SK-N-SH (cell line): ENCODE measurements at regions not wholly inside any gene's neighbourhood (a gene's known extent, or its start where the extent isn't known, plus 50 kb on each side); places are given as distances from the start of the nearest gene placed in this dataset.

ENCODE experiments used
- CTCF ChIA-PET: fragments of 300-600, 350-600 bp; formaldehyde crosslinking; extraction: SDS; loops from one replicate; lab custom pipeline; 2021; lab: Yijun Ruan, JAX
- POLR2A ChIA-PET: fragments of 350-600 bp; sonication (Branson Sonifier 250); formaldehyde crosslinking; extraction: SDS; loops from one replicate; lab custom pipeline; 2020; ENCODE audit warnings: antibody characterized with exemption, inconsistent platforms; lab: Yijun Ruan, JAX
- DNase-seq: peaks from one replicate; pipeline ENCODE4 v3.0.0; 2012
- H2AFZ ChIP-seq: fragments of 200-600 bp; sonication (generic); 2 replicates; pipeline ENCODE4 v1.8.1; 2016; ENCODE audit warnings: antibody characterized with exemption, mild to moderate bottlenecking, low read depth
- H3F3A ChIP-seq: fragments of 200-600 bp; sonication (generic); replicated peaks from 2 replicates; pipeline ENCODE3; 2016; ENCODE audit warnings: antibody characterized with exemption, mild to moderate bottlenecking; ENCODE audit not compliant: insufficient read depth
- H3K27ac ChIP-seq, 2 experiments: fragments of 200-500 bp in 1 of 2; fragments of 200-600 bp in 1 of 2; sonication (Bioruptor generic) in 1 of 2; sonication (generic), shearing (Covaris generic) in 1 of 2; 2 replicates each; pipeline versions ENCODE4 v1.5.1 to v1.6.1; 2014 to 2016; ENCODE audit warnings: low read depth in 2 of 2, inconsistent platforms in 1 of 2, low read length in 1 of 2, mild to moderate bottlenecking in 1 of 2, mixed read lengths in 1 of 2
- H3K27me3 ChIP-seq: fragments of 200-600 bp; sonication (generic), shearing (Covaris generic); 2 replicates; pipeline ENCODE4 v1.6.1; 2016; ENCODE audit warnings: mixed run types; ENCODE audit not compliant: insufficient read depth
- H3K36me3 ChIP-seq, 2 experiments: fragments of 200-500 bp in 1 of 2; fragments of 200-600 bp in 1 of 2; sonication (Bioruptor generic) in 1 of 2; sonication (generic) in 1 of 2; replicated peaks in 1 of 2; 2 replicates each; pipeline versions ENCODE3 to v1.5.1; 2014 to 2016; ENCODE audit warnings: low read length in 1 of 2, mild to moderate bottlenecking in 1 of 2; ENCODE audit not compliant: insufficient read depth in 2 of 2, control insufficient read depth in 1 of 2
- H3K4me1 ChIP-seq, 2 experiments: fragments of 200-500 bp in 1 of 2; fragments of 200-600 bp in 1 of 2; sonication (Bioruptor generic) in 1 of 2; sonication (generic), shearing (Covaris generic) in 1 of 2; 2 replicates each; pipeline versions ENCODE4 v1.5.1 to v1.6.1; 2014 to 2016; ENCODE audit warnings: low read depth in 1 of 2, low read length in 1 of 2, mixed run types in 1 of 2; ENCODE audit not compliant: insufficient read depth in 2 of 2, control insufficient read depth in 1 of 2
- H3K4me2 ChIP-seq: fragments of 200-600 bp; sonication (generic), shearing (Covaris generic); 2 replicates; pipeline ENCODE4 v1.6.1; 2017; ENCODE audit warnings: mixed run types
- H3K4me3 ChIP-seq, 2 experiments: fragments of 200-500 bp in 1 of 2; fragments of 200-600 bp in 1 of 2; sonication (Bioruptor generic) in 1 of 2; sonication (generic), shearing (Covaris generic) in 1 of 2; 2 replicates each; pipeline versions ENCODE4 v1.5.1 to v1.8.1; 2014 to 2016; ENCODE audit warnings: low read depth in 2 of 2, inconsistent platforms in 1 of 2, low read length in 1 of 2, mild to moderate bottlenecking in 1 of 2, mixed read lengths in 1 of 2, moderate library complexity in 1 of 2
- H3K79me2 ChIP-seq: fragments of 200-600 bp; sonication (generic); 2 replicates; pipeline ENCODE4 v1.8.1; 2017; ENCODE audit warnings: mild to moderate bottlenecking; ENCODE audit not compliant: insufficient read depth
- H3K9ac ChIP-seq: fragments of 200-600 bp; sonication (generic); 2 replicates; pipeline ENCODE4 v1.6.1; 2017; ENCODE audit warnings: mixed run types
- H3K9me2 ChIP-seq: fragments of 200-600 bp; sonication (generic); 2 replicates; pipeline ENCODE4 v1.6.1; 2017; ENCODE audit warnings: mixed run types
- H3K9me3 ChIP-seq: fragments of 200-600 bp; sonication (generic); 2 replicates; pipeline ENCODE4 v1.6.1; 2017; ENCODE audit warnings: mixed run types, mild to moderate bottlenecking, moderate library complexity
- H4K20me1 ChIP-seq: fragments of 200-600 bp; sonication (generic); 2 replicates; pipeline ENCODE4 v1.6.1; 2017; ENCODE audit warnings: mild to moderate bottlenecking, mixed run types; ENCODE audit not compliant: insufficient read depth
- CHD2 ChIP-seq: fragments of 150-350 bp; IDR thresholded peaks from 2 replicates; pipeline ENCODE4 v1.6.1; 2018; ENCODE audit warnings: low read length; ENCODE audit not compliant: partially characterized antibody
- CTCF ChIP-seq: fragments of 200-600 bp; sonication (generic); IDR thresholded peaks from 2 replicates; pipeline ENCODE4 v1.6.1; 2017; ENCODE audit warnings: antibody characterized with exemption, mild to moderate bottlenecking, moderate library complexity
- EZH2phosphoT487 ChIP-seq: fragments of 200-600 bp; sonication (generic); IDR thresholded peaks from 2 replicates; pipeline ENCODE4 v1.6.1; 2017; ENCODE audit warnings: low read depth, mixed run types, mild to moderate bottlenecking, antibody characterized with exemption, moderate library complexity, borderline replicate concordance
- FOXJ3 ChIP-seq: sonication (generic); formaldehyde crosslinking; IDR thresholded peaks from 2 replicates; pipeline ENCODE4 v1.5.1; 2020; ENCODE audit warnings: mild to moderate bottlenecking, missing genetic modification reagents
- MAX ChIP-seq: IDR thresholded peaks from 2 replicates; pipeline ENCODE4 v1.4.0; 2012; ENCODE audit warnings: low read depth
- MXI1 ChIP-seq: IDR thresholded peaks from 2 replicates; pipeline ENCODE4 v1.6.1; 2012; ENCODE audit warnings: mild to moderate bottlenecking, low read depth, low read length, improper control_type of control experiment
- PBX3 ChIP-seq: IDR thresholded peaks from 2 replicates; pipeline ENCODE4; 2012
- RAD21 ChIP-seq: IDR thresholded peaks from 2 replicates; pipeline ENCODE4 v1.6.1; 2012; ENCODE audit warnings: mild to moderate bottlenecking, low read length
- REST ChIP-seq: IDR thresholded peaks from 2 replicates; pipeline ENCODE4 v1.6.1; 2012; ENCODE audit warnings: mild to moderate bottlenecking, low read depth, low read length, moderate library complexity
- RXRA ChIP-seq: IDR thresholded peaks from 2 replicates; pipeline ENCODE4 v1.4.0; 2012; ENCODE audit warnings: low read depth, mild to moderate bottlenecking, borderline replicate concordance
- SMC3 ChIP-seq: IDR thresholded peaks from 2 replicates; pipeline ENCODE4 v1.6.1; 2012; ENCODE audit warnings: low read depth, low read length, improper control_type of control experiment
- TAF1 ChIP-seq: IDR thresholded peaks from 2 replicates; pipeline ENCODE4 v1.6.1; 2012; ENCODE audit warnings: low read depth, mild to moderate bottlenecking, low read length, moderate library complexity, borderline replicate concordance
- TCF12 ChIP-seq: IDR thresholded peaks from 2 replicates; pipeline ENCODE4 v1.4.0; 2012
- USF1 ChIP-seq: IDR thresholded peaks from 2 replicates; pipeline ENCODE4 v1.4.0; 2012; ENCODE audit warnings: low read depth, borderline replicate concordance
- YY1 ChIP-seq: IDR thresholded peaks from 2 replicates; pipeline ENCODE4 v1.4.0; 2012; ENCODE audit warnings: low read depth, mild to moderate bottlenecking
- WGBS: methylation state at CpG from one replicate; pipeline ENCODE4 v1.1.6; 2017; ENCODE audit warnings: low lambda C conversion rate; 5-methylcytosine and 5-hydroxymethylcytosine counted together

GRCh38 chr12:42828836-42829235, 239.3 kb upstream of the PRICKLE1 start (continued):
- TF ChIP-seq EZH2phosphoT487 (no peak), TCF12 (no peak), MXI1 (no peak), YY1 (no peak), CHD2 (no peak), TAF1 (no peak), CTCF (no peak), RXRA (no peak), RAD21 (no peak)

GRCh38 chr12:42824327-42824726, 234.8 kb upstream of the PRICKLE1 start:
- Histone ChIP-seq H4K20me1 (no peaks in the 10 kb centered on the region), H3F3A (no peaks in the 10 kb centered on the region), H3K4me2 (no peak overlapping the region), H2AFZ (no peak overlapping the region), H3K27ac (no peak overlapping the region), H3K4me1 (no peaks in the 10 kb centered on the region), H3K27me3 (no peaks in the 10 kb centered on the region), H3K36me3 (no peaks in the 10 kb centered on the region), H3K9ac (no peak overlapping the region), H3K4me3 (no peak overlapping the region), H3K79me2 (no peaks in the 10 kb centered on the region), H3K9me2 (no peaks in the 10 kb centered on the region), H3K9me3 (no peaks in the 10 kb centered on the region)
- ChIA-PET POLR2A (no interaction called here), CTCF (interaction anchor here (0.9 kb wide), 1 partner anchor 458 kb away, joined by 3 read pairs; no protein-coding TSS in a partner anchor)
- WGBS, result 50% methylated on average over 2 of the region's 2 CpGs
- TF ChIP-seq FOXJ3 (CRISPR knock-in tag), result no peak
- TF ChIP-seq MXI1, result no peak
- no peak for TF ChIP-seq USF1
- no peak for TF ChIP-seq PBX3
- no peak for TF ChIP-seq MAX
- no peak for TF ChIP-seq TCF12
- no peak for DNase-seq

- Histone ChIP-seq H3K9me2 (no peaks in the 10 kb centered on the region), H3K27me3 (no peaks in the 10 kb centered on the region), H2AFZ (no peak overlapping the region), H3K79me2 (no peaks in the 10 kb centered on the region), H3K9me3 (no peaks in the 10 kb centered on the region), H3K36me3 (no peaks in the 10 kb centered on the region), H3K4me3 (no peak overlapping the region), H4K20me1 (no peaks in the 10 kb centered on the region), H3K4me1 (no peaks in the 10 kb centered on the region), H3K9ac (no peak overlapping the region), H3K27ac (no peak overlapping the region), H3F3A (no peaks in the 10 kb centered on the region), H3K4me2 (no peak overlapping the region)
- ChIA-PET CTCF (no interaction called here), POLR2A (no interaction called here)
- DNase-seq, result no peak
- TF ChIP-seq TCF12 (no peak), REST (no peak), SMC3 (no peak)
These were observed 234.1 kb upstream of the PRICKLE1 start for GRCh38 chr12:42823679-42824078.
